ENCODE measurements at regions not wholly inside any gene's neighbourhood (a gene's known extent, or its start where the extent isn't known, plus 50 kb on each side); places are given as distances from the start of the nearest gene placed in this dataset.

GRCh38 chr1:58895559-58896145 is 111.8 kb upstream of the JUN start:
- TF ChIP-seq CTCF (IDR thresholded peaks at IDR 0.05) (no peak), POLR2A (IDR thresholded peaks at IDR 0.05) (no peak)

Measured in lower leg skin (tissue), 3 donors.